Ishikawa (cell line): ENCODE measurements at regions not wholly inside any gene's neighbourhood (a gene's known extent, or its start where the extent isn't known, plus 50 kb on each side); places are given as distances from the start of the nearest gene placed in this dataset.

Experiments used
- CEBPB ChIP-seq: IDR thresholded peaks from 2 replicates; pipeline ENCODE4 v1.6.1; 2012
- FOXM1 ChIP-seq: IDR thresholded peaks from 2 replicates; pipeline ENCODE4 v1.6.1; 2012; ENCODE audit warnings: low read depth, borderline replicate concordance
- RAD21 ChIP-seq: IDR thresholded peaks from 2 replicates; pipeline ENCODE4 v1.6.1; 2012; ENCODE audit warnings: low read depth
- ZBTB7A ChIP-seq: IDR thresholded peaks from 2 replicates; pipeline ENCODE4 v1.6.1; 2012; ENCODE audit warnings: low read depth

DNA sequence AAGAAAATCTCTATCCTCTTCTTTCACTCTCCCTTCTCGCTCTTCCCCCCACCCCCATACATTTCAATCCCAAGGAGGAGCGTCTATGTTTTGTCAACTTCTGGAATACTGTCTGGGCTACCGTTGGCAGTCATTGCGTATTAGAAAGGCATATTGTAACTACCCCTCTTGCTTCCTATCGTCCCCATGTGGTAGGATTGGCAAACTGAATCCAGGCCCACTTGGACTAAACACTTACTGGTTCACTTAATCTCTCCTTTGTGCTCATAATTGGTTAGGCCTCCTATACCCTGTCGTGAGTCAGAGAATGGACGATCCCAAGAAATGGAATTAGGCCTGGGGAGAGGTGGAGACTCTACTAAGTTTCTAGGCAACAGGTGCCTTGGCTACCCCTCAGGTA, 68.8 kb upstream of the SLC8A3 start:
- TF ChIP-seq CEBPB (no peak), RAD21 (peak; percentile 30; the same call in 1 of the 2 replicates), FOXM1 (no peak), ZBTB7A (no peak)
